ENCODE measurements at regions not wholly inside any gene's neighbourhood (a gene's known extent, or its start where the extent isn't known, plus 50 kb on each side); places are given as distances from the start of the nearest gene placed in this dataset.
"Not testable (repeated sequence)": the region's sequence is repeated elsewhere in the genome, so short reads cannot be mapped to it uniquely, and the experiment has no call there.

GRCh38 chr6:85751374-85752055 lies 108.8 kb upstream of the SYNCRIP start:
- no peak overlapping the region for H3K9ac ChIP-seq (ENCODE audit: insufficient read depth, low read depth, low read length)
- no peaks in the 10 kb centered on the region for H4K20me1 ChIP-seq (ENCODE audit: insufficient read depth, low read length)
- no peak overlapping the region for H2AFZ ChIP-seq (ENCODE audit: low read length)
- no peak for FAIRE-seq
- no peak overlapping the region for H3K4me2 ChIP-seq (ENCODE audit: low read depth, low read length)
- ChIA-PET POLR2A (no interaction called here), CTCF (ENCODE audit: low intra/inter-chr PET ratio, low total read pairs) (no interaction called here)
- in situ Hi-C loops (cut with HindIII; ENCODE audit: extremely low pct_ligation_motif_present, low pct_unique_long_range_greater_than_20kb) (loop anchor here (25.0 kb wide), 1 partner anchor 436 kb away; no protein-coding TSS in a partner anchor), intact Hi-C loops (cut with micrococcal nuclease; ENCODE audit: unreplicated experiment) (loop anchor here (10.0 kb wide), 1 partner anchor 1183 kb away; the partner anchor contains the start of gene HTR1E)
- H3K4me3 ChIP-seq (replicated peaks in 1 of 3; ENCODE audit: insufficient read depth in 1 of 3, low read depth in 2 of 3, low read length in 3 of 3) = no peak overlapping the region
- H3K79me2 ChIP-seq (ENCODE audit: insufficient read depth, low read length) = no peaks in the 10 kb centered on the region
- 44% methylated on average over 3 of the region's 5 CpGs for WGBS (ENCODE audit: low lambda C conversion rate)
- H3K9me3 ChIP-seq (ENCODE audit: low read length) = no peaks in the 10 kb centered on the region
- H3K27me3 ChIP-seq (ENCODE audit: control insufficient read depth in 1 of 2, insufficient read depth in 2 of 2, low read length in 2 of 2) = peaks cover 2 to 3% of the 10 kb centered on the region in 2 experiments; a peak in 2 of 5 replicates
- H3K27ac ChIP-seq (ENCODE audit: extremely low read length, insufficient read depth, low read length) = no peak overlapping the region
- peaks cover 18% of the 10 kb centered on the region for H3K4me1 ChIP-seq (ENCODE audit: insufficient read depth, low read length)
- DNase-seq (ENCODE audit: low spot score) = no peak
- no TSS peak for BruUV-seq (replicated peaks)
- ATAC-seq = no peak
- TF ChIP-seq TIGD3 (CRISPR knock-in tag; IDR thresholded peaks at IDR 0.05; ENCODE audit: borderline replicate concordance) (no peak), SYNCRIP (IDR thresholded peaks at IDR 0.05; ENCODE audit: insufficient read depth, low read depth, low read length) (no peak), ZNF225 (CRISPR knock-in tag; IDR thresholded peaks at IDR 0.05) (no peak), MAF1 (CRISPR knock-in tag; IDR thresholded peaks at IDR 0.05; ENCODE audit: borderline replicate concordance) (no peak), ATF7 (IDR thresholded peaks at IDR 0.05) (no peak), ATF7 (CRISPR knock-in tag; IDR thresholded peaks at IDR 0.05) (no peak)
- no peaks in the 10 kb centered on the region for H3K36me3 ChIP-seq (replicated peaks in 1 of 2; ENCODE audit: control insufficient read depth in 1 of 2, insufficient read depth in 2 of 2, low read length in 2 of 2)

GRCh38 chr6:85750146-85750545 lies 107.5 kb upstream of the SYNCRIP start:
- H3K79me2 ChIP-seq (ENCODE audit: insufficient read depth, low read length); ATAC-seq; H3K4me2 ChIP-seq (ENCODE audit: low read depth, low read length); POLR2A ChIA-PET; H3K9ac ChIP-seq (ENCODE audit: insufficient read depth, low read depth, low read length); H3K27me3 ChIP-seq (ENCODE audit: control insufficient read depth in 1 of 2, insufficient read depth in 2 of 2, low read length in 2 of 2); DNase-seq (ENCODE audit: low spot score); H4K20me1 ChIP-seq (ENCODE audit: insufficient read depth, low read length); H2AFZ ChIP-seq (ENCODE audit: low read length); H3K9me3 ChIP-seq (ENCODE audit: low read length); CTCF ChIA-PET (ENCODE audit: low intra/inter-chr PET ratio, low total read pairs); BruUV-seq (replicated peaks); H3K27ac ChIP-seq (ENCODE audit: extremely low read length, insufficient read depth, low read length); H3K4me3 ChIP-seq (replicated peaks in 1 of 3; ENCODE audit: insufficient read depth in 1 of 3, low read depth in 2 of 3, low read length in 3 of 3); FAIRE-seq; H3K36me3 ChIP-seq (replicated peaks in 1 of 2; ENCODE audit: control insufficient read depth in 1 of 2, insufficient read depth in 2 of 2, low read length in 2 of 2): not testable (repeated sequence)
- H3K4me1 ChIP-seq (ENCODE audit: insufficient read depth, low read length) = peaks cover 26% of the 10 kb centered on the region
- in situ Hi-C loops (cut with HindIII; ENCODE audit: extremely low pct_ligation_motif_present, low pct_unique_long_range_greater_than_20kb) = loop anchor here (25.0 kb wide), 1 partner anchor 437 kb away; no protein-coding TSS in a partner anchor
- intact Hi-C loops (cut with micrococcal nuclease; ENCODE audit: unreplicated experiment) = loop anchor here (10.0 kb wide), 1 partner anchor 1185 kb away; the partner anchor contains the start of gene HTR1E
- 83% methylated on average over 2 of the region's 2 CpGs for WGBS (ENCODE audit: low lambda C conversion rate)
